GM21723 (cell line): ENCODE measurements at regions not wholly inside any gene's neighbourhood (a gene's known extent, or its start where the extent isn't known, plus 50 kb on each side); places are given as distances from the start of the nearest gene placed in this dataset.

Experiments
- ATAC-seq: cut with Tn5 transposase; IDR thresholded peaks from one replicate; pipeline ENCODE4 v1.9.1; 2021; ENCODE audit warnings: mild to moderate bottlenecking, moderate library complexity; ENCODE audit not compliant: unreplicated experiment

- no peak for ATAC-seq
Measured at GRCh38 chr9:88751781-88752180, 216.8 kb downstream of the NXNL2 start.

- no peak for ATAC-seq
Measured at GRCh38 chr9:88753691-88754367, 218.9 kb downstream of the NXNL2 start.

GRCh38 chr9:88754452-88754851, 219.5 kb downstream of the NXNL2 start:
- no peak for ATAC-seq

GRCh38 chr9:88754886-88755285, 219.9 kb downstream of the NXNL2 start:
- ATAC-seq: no peak

GRCh38 chr9:88757406-88758010, 222.5 kb downstream of the NXNL2 start:
- ATAC-seq: no peak

GRCh38 chr9:88759364-88759763, 224.4 kb downstream of the NXNL2 start:
- ATAC-seq: no peak

- ATAC-seq: no peak
Measured at GRCh38 chr9:88766778-88767503, 224.3 kb upstream of the S1PR3 start.

GRCh38 chr9:88767504-88767790, 223.8 kb upstream of the S1PR3 start:
- ATAC-seq: no peak

- no peak for ATAC-seq
Measured at GRCh38 chr9:88772575-88772974, 218.7 kb upstream of the S1PR3 start.

GRCh38 chr9:88773126-88773525, 218.1 kb upstream of the S1PR3 start:
- no peak for ATAC-seq

- no peak for ATAC-seq
Measured at GRCh38 chr9:88773627-88774244, 217.5 kb upstream of the S1PR3 start.

- no peak for ATAC-seq
Measured at GRCh38 chr9:88775037-88775471, 216.2 kb upstream of the S1PR3 start.

- no peak for ATAC-seq
Measured at GRCh38 chr9:88775559-88775958, 215.7 kb upstream of the S1PR3 start.

- ATAC-seq: no peak
Measured at GRCh38 chr9:88775966-88776365, 215.3 kb upstream of the S1PR3 start.

GRCh38 chr9:88776717-88777497, 214.4 kb upstream of the S1PR3 start:
- ATAC-seq: no peak

- ATAC-seq: no peak
Measured at GRCh38 chr9:88777498-88778312, 213.6 kb upstream of the S1PR3 start.

GRCh38 chr9:88781628-88782391, 209.5 kb upstream of the S1PR3 start:
- no peak for ATAC-seq

GRCh38 chr9:88782931-88783710, 208.1 kb upstream of the S1PR3 start:
- ATAC-seq: no peak

- ATAC-seq: no peak
Measured at GRCh38 chr9:88783711-88784083, 207.6 kb upstream of the S1PR3 start.
